ENCODE measurements at regions not wholly inside any gene's neighbourhood (a gene's known extent, or its start where the extent isn't known, plus 50 kb on each side); places are given as distances from the start of the nearest gene placed in this dataset.

DNA sequence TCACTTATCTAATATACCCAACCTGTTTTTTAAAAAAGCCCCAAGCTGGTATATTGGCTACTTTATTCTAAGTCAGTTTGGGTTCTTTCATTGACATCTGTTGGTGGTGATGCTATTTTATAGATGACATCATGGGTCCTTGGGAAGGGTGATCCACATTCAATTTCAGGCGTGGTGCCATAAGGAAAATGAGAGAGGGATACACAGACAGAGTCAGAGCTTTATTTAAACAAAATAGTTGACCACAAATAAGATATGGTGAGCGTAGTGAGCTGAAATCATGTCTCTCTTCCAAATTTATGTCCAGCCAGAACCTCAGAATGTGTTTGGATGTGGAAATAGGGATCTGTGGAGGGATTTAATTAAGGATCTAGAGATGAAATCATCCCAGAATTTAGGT, 302.4 kb downstream of the MAT2B start:
- TF ChIP-seq, protein P1, sequence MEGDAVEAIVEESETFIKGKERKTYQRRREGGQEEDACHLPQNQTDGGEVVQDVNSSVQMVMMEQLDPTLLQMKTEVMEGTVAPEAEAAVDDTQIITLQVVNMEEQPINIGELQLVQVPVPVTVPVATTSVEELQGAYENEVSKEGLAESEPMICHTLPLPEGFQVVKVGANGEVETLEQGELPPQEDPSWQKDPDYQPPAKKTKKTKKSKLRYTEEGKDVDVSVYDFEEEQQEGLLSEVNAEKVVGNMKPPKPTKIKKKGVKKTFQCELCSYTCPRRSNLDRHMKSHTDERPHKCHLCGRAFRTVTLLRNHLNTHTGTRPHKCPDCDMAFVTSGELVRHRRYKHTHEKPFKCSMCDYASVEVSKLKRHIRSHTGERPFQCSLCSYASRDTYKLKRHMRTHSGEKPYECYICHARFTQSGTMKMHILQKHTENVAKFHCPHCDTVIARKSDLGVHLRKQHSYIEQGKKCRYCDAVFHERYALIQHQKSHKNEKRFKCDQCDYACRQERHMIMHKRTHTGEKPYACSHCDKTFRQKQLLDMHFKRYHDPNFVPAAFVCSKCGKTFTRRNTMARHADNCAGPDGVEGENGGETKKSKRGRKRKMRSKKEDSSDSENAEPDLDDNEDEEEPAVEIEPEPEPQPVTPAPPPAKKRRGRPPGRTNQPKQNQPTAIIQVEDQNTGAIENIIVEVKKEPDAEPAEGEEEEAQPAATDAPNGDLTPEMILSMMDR (IDR thresholded peaks at IDR 0.05; ENCODE audit: low read depth, low read length, missing control alignments): no peak
- peak; percentile 4 for DNase-seq (ENCODE audit: low read depth)
- in situ Hi-C loops (cut with HindIII; ENCODE audit: low sequenced_read_pairs): no loop called here
- no peak overlapping the region for H3K4me3 ChIP-seq (ENCODE audit: low read depth, low read length)

DNA sequence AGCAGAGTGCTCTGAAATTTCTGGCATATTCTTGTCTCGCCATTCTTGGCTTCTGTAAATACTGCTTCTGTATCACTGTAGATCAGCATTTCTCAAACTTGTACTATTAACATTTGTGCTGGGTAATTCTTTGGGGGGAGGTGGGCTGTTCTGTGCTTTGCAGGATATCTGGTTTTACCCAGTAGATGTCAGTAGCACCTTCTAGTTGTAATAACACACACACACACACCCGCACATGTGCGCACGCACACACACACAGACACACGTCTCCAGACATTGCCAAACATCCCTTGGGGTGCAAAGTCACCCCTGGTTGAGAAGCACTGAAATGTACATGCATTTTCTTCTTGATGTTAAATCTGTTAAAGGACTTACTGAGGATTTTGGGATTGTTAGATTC, 304.1 kb downstream of the MAT2B start:
- no peak overlapping the region for H3K4me3 ChIP-seq (ENCODE audit: low read depth, low read length)
- DNase-seq (ENCODE audit: low read depth): no peak
- TF ChIP-seq, protein P1 (IDR thresholded peaks at IDR 0.05; ENCODE audit: low read depth, low read length, missing control alignments): no peak
- in situ Hi-C loops (cut with HindIII; ENCODE audit: low sequenced_read_pairs): no loop called here

DNA sequence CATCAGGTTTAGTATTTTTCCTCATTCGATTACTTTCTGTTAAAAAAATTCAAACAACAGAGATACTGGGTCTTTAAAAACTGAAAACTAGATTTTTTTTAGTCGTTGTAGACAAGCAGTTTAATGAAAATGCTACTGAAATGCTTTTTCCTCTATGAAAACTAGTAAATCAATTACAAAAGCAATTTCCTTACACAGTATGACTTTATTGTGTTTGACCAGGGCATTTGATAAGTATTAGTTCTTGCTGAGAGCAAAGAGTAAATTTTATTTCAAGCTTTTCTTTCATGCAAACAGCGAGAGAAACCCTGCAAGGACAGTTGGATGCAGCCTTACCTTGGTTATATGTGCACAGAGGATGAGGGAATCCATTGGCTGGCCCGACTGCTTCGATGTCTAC, 308.5 kb downstream of the MAT2B start:
- no peak for DNase-seq (ENCODE audit: low read depth)
- TF ChIP-seq, protein P1 (IDR thresholded peaks at IDR 0.05; ENCODE audit: low read depth, low read length, missing control alignments): no peak
- in situ Hi-C loops (cut with HindIII; ENCODE audit: low sequenced_read_pairs): no loop called here

DNA sequence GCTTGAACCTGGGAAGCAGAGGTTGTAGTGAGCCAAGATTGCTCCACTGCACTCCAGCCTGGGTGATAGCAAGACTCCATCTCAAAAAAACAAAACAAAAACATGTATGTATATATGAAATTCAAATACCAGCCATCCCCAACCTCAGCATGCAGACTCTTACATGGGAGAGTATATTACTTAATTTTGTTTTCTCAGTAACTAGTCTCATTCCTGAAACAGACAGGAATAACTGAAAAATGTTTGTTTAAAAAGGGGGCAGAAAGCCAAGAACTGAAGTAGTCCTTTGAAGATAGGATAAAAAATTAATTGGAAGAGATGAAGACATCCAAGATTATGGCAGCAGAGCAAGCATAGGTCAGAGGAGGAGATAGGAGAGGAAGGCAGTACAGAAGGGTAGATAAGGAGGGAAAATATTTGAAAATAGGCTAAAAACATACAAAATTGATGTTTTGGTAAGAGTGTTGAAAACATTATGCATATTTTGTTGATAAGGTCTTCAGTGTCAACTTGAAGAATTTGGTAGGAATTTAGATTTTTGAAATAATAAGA, 309.9 kb downstream of the MAT2B start:
- in situ Hi-C loops (cut with HindIII; ENCODE audit: low sequenced_read_pairs): no loop called here
- H3K4me3 ChIP-seq (ENCODE audit: low read depth, low read length): no peak overlapping the region
- TF ChIP-seq, protein P1 (IDR thresholded peaks at IDR 0.05; ENCODE audit: low read depth, low read length, missing control alignments): no peak
- no peak for DNase-seq (ENCODE audit: low read depth)

More for the DNA sequence above, 308.5 kb downstream of the MAT2B start:
- H3K4me3 ChIP-seq (ENCODE audit: low read depth, low read length): no peak overlapping the region

DNA sequence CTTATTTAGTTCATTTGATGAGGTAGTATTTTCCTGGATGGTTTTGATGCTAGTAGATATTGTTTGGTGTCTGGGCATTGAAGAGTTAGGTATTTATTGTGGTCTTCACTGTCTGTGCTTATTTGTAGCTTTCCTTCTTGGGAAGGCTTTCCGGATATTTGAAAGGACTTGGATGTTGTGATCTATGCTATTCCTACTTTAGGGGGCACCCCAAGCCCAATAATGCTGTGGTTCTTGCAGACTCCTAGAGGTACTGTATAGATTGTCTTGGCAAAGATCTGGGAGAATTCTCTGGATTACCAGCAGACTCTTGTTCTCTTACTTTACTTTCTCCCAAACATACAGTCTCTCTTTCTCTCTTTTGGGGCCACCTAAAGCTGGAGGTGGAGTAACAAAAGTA, 315.7 kb downstream of the MAT2B start:
- in situ Hi-C loops (cut with HindIII; ENCODE audit: low sequenced_read_pairs): no loop called here
- DNase-seq (ENCODE audit: low read depth): no peak

DNA sequence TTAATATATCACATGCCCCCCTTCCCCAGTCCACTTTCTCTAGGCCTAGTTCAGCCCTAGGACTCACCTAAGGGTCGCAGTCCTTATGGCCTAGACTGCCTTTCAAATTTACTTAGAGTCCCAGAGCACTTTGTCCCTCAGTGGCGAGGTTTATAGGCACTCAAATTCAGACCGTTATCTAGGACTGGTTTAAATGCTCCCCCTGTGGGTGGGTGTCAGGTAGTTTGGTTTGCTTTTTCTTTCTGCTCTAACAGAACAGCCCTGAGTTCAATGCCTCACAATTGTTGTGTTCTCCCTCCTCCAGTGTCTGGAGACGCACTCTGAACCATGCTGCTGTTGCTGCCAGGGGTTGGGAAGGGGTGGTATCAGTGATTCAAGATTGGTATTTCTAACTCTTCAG, 317.1 kb downstream of the MAT2B start:
- no peak for DNase-seq (ENCODE audit: low read depth)
- in situ Hi-C loops (cut with HindIII; ENCODE audit: low sequenced_read_pairs): no loop called here
- TF ChIP-seq, protein P1 (IDR thresholded peaks at IDR 0.05; ENCODE audit: low read depth, low read length, missing control alignments): no peak
- no peak overlapping the region for H3K4me3 ChIP-seq (ENCODE audit: low read depth, low read length)

More for the DNA sequence above, 315.7 kb downstream of the MAT2B start:
- no peak overlapping the region for H3K4me3 ChIP-seq (ENCODE audit: low read depth, low read length)
- TF ChIP-seq, protein P1 (IDR thresholded peaks at IDR 0.05; ENCODE audit: low read depth, low read length, missing control alignments): no peak

All from astrocyte of the cerebellum (primary cell).